HG02642 (cell line): ENCODE measurements at regions not wholly inside any gene's neighbourhood (a gene's known extent, or its start where the extent isn't known, plus 50 kb on each side); places are given as distances from the start of the nearest gene placed in this dataset.
"Not testable (repeated sequence)": the region's sequence is repeated elsewhere in the genome, so short reads cannot be mapped to it uniquely, and the experiment has no call there.

ENCODE experiments used
- ATAC-seq: cut with Tn5 transposase; IDR thresholded peaks from one replicate; pipeline ENCODE4 v1.9.1; 2021; ENCODE audit warnings: mild to moderate bottlenecking; ENCODE audit not compliant: unreplicated experiment, poor library complexity

DNA sequence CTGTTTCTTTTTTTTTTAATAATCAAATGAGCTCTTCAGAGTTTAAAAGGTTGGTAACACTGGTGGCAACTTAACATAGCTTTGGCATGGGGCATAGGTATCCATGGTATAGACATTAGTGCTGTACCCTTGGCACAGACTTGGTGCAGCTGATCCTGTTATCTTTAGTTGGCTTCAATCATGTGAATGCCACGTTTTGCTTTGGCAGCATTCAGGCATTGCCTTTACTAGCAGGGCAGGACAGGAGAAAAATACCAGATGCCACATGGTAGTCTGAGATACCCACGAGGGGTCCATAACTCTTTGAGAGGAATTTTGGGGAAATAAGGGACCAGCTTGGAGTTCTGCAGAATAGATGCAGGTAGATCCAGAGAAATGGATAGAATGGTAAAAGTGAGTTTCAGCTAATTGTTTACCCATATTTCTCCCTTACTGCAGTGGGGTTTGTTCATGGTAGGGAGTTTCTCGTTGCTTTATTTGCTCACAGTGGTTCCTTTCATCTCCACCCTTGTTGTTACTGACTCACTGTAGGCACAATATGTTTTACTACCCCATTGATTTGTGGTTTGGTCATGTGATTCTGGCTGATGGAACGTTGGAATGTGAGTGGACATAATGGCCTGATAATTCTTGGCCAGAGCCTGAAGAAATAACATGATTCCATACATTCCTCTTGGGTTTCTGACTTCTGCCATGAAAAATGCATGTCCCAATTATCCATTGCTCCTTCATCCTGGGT lies 342.7 kb downstream of the GLUD2 start:
- ATAC-seq: no peak

DNA sequence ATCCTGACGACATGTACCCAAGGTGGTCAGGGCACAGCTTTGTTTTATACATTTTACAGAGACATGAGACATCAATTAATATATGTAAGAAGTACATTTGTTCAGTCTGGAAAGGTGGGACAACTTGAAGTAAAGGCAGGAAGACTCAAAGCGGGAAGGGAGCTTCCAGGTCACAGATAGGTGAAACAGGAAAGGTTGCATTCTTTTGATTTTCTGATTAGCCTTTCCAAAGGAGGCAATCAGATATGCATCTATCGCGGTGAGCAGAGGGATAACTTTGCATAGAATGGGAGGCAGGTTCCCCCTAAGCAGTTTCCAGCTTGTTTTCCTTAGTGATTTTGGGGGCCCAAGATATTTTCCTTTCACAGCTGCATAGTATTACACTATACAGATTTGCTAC lies 358.4 kb downstream of the GLUD2 start:
- no peak for ATAC-seq

DNA sequence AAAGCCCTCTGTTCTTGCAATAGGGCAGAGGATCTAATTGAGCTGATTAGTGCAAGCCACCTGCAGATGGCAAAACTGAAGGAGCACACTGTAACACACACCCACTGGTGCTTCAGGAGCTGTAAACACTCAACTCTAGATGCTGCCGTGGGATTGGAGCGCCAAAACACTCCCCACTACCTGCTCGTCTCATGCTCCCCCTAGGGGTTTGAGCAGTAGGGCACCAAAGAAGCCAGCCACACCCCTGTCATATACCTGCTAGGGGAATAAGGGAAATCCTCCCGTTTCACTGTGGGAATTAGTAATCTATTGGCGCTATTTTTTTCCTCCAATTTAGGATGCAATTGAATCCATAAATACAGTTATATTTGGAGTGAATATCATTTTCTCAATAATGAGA lies 360.2 kb downstream of the GLUD2 start:
- no peak for ATAC-seq

DNA sequence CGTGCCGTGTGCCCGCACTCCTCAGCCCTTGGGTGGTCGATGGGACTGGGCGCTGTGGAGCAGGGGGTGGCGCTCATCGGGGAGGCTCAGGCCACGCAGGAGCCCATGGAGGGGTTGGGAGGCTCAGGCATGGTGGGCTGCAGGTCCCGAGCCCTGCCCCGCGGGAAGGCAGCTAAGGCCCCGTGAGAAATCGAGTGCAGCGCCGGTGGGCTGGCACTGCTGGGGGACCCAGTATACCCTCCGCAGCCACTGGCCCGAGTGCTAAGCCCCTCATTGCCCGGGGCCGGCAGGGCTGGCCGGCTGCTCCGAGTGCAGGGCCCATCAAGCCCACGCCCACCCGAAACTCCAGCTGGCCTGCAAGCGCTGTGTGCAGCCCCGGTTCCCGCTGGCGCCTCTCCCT lies 384.1 kb downstream of the GLUD2 start:
- not testable (repeated sequence) for ATAC-seq

DNA sequence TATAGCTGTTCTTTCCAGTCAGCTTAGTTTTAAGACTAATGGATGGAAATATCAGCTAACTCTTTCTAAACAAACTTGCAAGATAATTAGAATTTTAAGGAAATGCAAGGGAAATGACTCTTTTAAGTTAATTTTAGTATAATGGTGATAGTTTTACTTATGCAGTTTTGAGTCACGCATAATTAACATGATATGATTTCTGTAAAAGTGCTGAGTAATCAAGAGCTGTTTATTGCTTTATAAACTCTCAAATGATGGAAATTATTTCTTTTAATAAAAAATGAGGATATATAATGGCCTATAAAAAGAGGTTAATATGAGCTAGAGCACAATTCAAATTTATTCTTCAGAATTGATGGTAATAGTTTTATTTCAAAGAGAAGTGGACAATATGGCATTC lies 385.9 kb downstream of the GLUD2 start:
- no peak for ATAC-seq

DNA sequence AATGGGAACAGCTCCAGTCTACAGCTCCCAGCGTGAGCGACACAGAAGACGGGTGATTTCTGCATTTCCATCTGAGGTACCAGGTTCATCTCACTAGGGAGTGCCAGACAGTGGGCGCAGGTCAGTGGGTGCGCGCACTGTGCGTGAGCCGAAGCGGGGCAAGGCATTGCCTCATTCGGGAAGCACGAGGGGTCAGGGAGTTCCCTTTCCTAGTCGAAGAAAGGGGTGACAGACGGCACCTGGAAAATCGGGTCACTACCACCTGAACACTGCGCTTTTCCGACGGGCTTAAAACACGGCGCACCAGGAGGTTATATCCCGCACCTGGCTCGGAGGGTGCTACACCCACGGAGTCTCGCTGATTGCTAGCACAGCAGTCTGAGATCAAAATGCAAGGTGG lies 390.3 kb downstream of the GLUD2 start:
- ATAC-seq: not testable (repeated sequence)

DNA sequence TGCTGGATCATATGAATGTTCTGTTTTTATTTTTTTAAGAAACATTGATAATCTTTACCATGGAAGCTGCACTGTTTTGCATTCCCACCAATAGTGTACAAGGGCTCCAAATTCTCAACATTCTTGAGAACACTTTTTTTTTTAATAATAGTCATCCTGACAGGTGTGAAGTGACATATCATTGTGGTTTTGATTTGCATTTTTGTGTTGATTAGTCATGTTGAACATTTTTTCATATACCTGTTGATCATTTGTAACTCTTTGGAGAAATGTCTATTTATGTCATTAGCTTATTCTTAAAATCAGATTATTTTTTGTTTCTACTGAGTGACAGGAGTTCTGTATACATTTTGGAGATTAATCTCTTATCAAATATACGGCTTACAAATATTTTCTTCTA lies 408.5 kb downstream of the GLUD2 start:
- ATAC-seq: peak; percentile 61

DNA sequence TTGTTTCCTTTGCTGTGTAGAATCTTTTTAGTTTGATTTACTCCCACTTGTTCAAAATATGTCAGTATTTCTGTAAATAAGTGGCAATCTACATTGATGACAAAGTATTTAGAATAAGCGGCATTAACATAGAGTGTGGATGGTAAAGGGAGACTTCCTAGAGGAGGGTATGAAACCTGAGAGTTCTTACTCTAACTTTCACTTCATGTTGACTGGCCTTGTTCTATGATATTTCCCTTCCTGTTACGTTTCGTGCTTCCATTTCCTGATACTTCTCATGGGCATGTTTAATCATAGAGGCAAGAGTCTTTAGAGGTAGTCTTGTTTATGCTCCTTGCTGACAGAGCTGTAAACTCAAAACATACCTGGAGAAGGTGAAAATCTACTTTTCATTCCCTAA lies 408.9 kb downstream of the GLUD2 start:
- ATAC-seq: peak; percentile 94

DNA sequence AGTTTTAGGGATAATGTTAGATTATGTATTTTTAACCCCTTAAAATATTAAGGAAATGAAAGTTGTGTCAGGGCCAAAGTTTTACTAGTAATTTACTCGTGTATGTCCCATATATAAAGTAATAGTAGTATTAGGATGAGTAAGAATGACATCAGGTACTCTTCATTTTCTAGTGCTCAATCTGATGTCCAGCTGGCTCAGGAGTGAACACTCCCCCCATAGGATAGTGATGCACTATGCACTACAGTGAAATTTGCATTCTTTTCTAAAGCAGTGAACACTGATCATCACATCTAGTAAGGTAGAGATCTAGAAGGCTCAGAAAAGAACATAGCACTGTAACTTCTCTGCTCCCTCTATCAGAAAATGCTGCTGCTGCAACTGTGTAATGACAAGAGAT lies 409.7 kb downstream of the GLUD2 start:
- ATAC-seq: no peak

DNA sequence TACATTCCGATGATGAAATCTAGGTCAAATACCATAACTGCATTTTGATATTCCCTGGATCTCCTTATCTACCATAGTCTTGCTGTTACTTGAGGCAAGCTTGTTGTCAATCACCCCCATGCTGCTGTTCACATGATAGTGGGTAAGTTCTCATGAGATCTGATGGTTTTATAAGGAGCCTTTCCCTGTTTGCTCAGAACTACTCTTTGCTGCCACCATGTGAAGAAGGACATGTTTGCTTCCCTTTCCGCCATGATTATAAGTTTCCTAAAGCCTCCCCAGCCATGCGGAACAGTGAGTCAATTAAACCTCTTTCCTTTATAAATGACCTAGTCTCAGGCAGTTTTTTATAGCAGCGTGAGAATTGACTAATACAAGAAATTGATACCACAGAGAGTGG lies 432.0 kb downstream of the GLUD2 start:
- ATAC-seq: no peak

DNA sequence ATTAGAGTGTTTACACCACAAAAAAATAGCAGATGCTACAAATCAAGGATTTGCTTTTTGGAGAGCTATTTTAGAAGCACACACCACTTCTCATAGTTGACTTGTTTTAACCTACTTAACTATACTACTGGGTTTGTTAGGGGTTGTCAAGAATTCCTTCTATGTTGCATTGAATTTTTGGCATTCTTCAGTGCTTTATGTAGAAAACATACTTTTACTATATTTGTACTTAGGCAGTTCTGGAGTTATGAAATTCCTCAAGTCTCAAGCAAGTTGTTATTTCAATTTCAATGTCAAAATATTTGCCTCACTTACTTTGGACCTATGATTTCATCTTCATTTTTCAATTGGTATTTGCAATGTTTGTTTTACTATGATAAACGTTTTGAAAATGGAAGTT lies 449.6 kb downstream of the GLUD2 start:
- no peak for ATAC-seq

DNA sequence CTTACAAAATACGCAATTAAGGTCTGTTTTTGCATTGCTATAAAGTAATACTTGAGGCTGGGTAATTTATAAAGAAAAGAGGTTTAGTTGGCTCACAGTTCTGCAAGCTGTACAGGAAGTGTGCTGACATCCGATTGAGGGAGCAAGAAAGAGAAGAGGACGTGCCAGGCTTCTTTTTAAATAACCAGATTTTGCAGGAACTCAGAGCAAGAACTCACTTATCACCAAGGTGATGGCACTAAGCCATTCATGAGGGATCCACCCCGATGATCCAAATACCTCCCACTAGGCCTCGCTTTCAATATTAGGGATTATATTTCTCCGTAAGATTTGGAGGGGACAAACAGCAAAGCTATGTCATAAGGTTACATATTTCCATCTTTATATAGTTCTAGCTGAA lies 456.7 kb downstream of the GLUD2 start:
- ATAC-seq: no peak

DNA sequence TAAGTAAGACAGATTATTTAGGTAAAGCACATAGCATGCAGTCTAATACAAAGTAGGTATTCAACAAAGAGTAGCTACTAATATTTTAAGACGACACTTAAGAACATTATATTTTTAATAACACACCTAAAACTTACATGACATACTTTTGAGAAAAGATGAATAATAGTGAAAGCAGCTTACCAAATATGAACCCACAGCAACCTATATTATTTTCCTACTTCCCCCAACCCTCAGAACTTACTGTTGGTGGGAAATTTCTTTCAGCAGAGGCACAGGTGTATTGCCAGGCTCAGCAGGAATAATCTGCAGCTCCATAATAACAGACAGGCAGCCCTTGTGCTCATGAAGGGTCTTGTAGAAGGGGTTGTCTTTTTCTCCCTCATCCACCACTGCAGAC lies 498.9 kb downstream of the GLUD2 start:
- ATAC-seq: no peak

DNA sequence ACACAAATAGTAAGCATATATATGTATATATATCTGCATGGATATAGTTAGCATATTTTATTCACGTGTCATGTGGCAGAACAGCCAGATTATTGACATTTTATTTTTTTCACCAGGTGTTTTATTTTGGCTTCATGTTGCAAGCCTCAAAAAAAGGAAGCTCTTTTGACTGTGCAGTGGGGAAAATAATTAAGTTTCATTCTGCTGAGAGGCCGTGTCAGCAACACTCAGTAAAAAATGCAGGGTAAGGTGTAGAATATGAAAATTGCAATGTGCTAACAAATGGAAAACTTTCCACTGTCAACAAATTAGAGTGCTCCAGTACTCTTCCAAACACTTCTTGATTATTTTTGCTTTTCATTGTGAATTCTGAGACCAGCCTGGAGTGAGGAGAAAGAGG lies 511.5 kb downstream of the GLUD2 start:
- no peak for ATAC-seq

DNA sequence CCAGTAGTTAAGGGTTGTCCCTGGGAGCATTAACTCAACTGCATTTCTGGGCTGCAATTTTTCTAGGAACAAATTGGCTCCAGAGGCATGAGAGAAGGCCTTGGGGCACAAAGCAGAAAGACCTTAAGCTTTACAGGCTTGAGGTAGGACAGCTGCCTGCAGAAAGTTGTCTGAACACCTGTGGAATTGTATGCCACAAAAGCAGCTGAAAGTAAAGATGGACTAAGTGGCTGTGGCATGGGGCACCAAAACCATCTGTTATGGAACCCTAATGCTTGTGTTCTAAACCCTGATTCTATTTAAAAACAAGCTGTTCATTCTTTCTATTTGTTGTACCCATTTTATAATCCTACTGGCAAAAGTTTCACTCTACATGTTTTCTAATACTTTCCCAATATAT lies 515.2 kb downstream of the GLUD2 start:
- no peak for ATAC-seq

DNA sequence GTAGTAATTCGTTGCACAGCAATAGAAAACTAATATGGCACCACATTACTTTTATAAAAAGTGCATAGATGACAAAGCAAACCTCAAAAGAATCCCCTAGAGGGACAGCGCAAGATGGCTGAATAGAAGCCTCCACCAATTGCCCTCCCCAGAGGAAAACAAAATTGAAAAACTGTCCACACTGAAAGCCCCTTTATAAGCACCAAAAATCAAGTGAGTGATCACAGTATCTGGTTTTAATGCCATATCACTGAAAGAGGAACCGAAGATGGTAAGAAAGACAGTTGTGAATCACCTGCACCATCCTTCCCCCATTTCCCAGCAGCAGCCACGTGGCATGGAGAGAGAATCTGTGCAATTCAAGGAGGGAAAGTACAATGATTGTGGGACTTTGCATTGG lies 522.2 kb downstream of the GLUD2 start:
- peak; percentile 79 for ATAC-seq

DNA sequence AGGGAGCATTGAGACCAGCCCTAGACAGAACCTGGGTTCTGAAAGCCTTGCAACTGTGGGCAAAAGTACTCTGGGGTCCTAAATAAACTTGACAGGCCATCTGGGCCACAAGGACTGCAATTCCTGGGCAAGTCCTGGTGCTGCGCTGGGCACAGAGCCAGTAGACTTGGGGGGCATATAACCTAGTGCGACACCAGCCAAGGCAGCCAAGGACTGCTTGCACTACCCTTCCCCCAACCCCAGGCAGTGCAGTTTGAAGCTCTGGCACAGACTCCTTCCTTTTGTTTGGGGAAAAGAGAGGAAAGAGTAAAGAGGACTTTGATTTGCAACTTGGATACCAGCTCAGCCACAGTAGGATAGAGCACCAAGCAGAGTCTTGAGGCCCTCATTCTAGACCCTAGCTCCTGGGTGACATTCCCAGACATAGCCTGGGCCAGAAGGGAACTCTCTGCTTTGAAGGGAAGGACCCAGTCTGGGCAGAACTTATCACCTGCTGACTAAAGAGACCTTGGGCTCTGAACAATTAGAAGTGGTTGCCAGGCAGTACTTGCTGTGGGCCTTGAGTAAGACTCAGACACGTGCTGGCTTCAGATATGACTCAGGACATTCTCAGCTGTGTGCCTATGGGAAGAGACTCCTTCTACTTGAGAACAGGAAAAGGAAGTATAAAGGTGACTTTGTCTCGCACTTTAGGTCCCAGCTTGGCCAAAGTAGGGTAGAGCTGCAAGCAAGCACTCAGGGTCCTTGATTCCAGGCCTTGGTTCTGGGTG lies 522.8 kb downstream of the GLUD2 start:
- ATAC-seq: peak; percentile 76

DNA sequence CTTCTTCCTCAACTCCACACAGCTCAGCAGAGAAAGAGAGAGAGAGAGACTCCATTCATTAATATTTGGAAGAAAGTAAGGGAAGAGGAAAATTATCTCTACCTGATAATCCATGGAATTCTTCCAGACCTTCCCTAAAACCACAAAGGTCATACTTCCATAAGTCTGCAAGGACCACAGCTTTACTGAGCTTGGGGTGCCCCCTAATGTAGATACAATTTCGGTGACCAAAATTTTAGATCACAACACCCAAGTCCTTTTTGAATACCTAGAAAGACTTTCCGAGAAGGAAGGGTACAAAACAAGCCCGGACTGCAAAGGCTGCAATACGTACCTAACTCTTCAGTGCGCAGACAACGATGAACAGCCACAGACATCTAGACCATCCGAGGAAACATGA lies 523.9 kb downstream of the GLUD2 start:
- no peak for ATAC-seq

DNA sequence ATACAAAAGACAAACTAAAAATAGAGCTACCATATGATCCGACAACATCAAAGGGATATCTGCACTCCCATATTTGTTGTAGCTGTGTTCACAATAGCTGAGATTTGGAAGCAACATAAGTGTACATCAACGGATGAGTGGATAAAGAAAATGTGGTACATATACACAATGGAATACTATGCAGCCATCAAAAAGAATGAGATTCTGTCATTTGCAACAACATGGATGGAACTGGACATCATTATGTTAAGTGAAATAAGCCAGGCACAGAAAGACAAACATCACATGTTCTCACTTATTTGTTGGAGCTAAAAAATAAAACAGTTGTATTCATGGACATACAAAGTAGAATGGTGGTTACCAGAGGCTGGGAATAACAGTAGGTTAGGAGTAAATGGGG lies 527.0 kb downstream of the GLUD2 start:
- not testable (repeated sequence) for ATAC-seq

DNA sequence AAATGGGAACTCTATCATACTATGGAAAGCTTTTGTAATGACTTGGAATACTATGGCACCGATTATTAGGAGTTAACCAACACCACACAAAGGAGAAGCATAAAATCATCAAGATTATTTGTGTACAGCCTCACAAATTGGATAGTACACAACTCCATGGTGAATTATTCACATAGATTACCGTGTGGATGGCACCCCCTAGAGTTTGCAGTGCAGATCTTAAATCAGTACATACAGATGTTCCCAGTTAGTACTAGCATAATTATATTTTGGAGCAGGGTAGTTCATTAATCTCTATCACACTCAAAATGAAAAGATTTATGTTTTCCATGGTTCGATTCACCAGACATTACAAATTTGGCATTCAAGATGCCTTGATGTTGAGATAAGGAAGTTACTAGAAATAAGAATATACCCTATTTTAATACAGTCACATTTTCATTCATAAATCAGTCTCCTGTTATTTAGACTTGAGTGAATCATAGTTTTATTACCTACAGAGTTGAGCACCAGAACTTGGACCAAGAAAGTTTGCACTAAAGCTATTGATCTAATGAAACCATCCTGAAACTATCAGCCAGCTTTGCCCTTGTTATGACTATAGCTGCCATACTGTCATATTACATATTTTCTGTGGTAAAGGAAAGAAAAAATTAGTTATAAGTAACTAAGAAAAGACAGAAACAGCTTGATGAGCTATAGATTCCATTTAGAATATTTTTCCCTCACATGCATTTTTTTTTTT lies 531.8 kb downstream of the GLUD2 start:
- ATAC-seq: peak; percentile 73

DNA sequence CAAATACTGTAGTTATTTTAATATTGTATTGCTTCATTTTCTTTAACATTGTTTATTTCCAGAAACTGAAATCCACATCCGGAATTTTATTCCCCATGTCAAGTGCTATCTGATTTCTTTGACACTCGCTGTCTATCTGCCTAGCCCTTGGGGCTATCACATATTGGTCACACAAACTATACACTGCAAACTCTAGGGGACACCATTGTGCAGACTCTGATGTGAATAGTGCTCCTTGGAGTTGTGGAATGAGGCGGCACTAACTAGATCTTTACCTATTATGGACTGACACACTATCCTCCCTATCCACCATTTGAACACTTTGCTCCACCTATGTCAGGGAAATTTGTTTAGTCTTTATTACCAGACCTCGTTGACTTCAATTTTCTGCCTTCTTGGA lies 534.5 kb downstream of the GLUD2 start:
- ATAC-seq: no peak
